ENCODE measurements at regions not wholly inside any gene's neighbourhood (a gene's known extent, or its start where the extent isn't known, plus 50 kb on each side); places are given as distances from the start of the nearest gene placed in this dataset.

- Histone ChIP-seq H3K4me3 (no peak overlapping the region), H3K9me3 (no peaks in the 10 kb centered on the region), H3K4me1 (ENCODE audit: low read depth) (no peaks in the 10 kb centered on the region), H3K36me3 (ENCODE audit: low read depth) (no peaks in the 10 kb centered on the region)
- intact Hi-C loops (cut with DNase I, micrococcal nuclease), result no loop called here
- DNase-seq (no peak), ATAC-seq (no peak)
- TF ChIP-seq, protein P1, sequence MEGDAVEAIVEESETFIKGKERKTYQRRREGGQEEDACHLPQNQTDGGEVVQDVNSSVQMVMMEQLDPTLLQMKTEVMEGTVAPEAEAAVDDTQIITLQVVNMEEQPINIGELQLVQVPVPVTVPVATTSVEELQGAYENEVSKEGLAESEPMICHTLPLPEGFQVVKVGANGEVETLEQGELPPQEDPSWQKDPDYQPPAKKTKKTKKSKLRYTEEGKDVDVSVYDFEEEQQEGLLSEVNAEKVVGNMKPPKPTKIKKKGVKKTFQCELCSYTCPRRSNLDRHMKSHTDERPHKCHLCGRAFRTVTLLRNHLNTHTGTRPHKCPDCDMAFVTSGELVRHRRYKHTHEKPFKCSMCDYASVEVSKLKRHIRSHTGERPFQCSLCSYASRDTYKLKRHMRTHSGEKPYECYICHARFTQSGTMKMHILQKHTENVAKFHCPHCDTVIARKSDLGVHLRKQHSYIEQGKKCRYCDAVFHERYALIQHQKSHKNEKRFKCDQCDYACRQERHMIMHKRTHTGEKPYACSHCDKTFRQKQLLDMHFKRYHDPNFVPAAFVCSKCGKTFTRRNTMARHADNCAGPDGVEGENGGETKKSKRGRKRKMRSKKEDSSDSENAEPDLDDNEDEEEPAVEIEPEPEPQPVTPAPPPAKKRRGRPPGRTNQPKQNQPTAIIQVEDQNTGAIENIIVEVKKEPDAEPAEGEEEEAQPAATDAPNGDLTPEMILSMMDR (IDR thresholded peaks at IDR 0.05), result no peak
Observed at GRCh38 chr1:38781872-38782617, 77.5 kb downstream of the RRAGC start.

DNA sequence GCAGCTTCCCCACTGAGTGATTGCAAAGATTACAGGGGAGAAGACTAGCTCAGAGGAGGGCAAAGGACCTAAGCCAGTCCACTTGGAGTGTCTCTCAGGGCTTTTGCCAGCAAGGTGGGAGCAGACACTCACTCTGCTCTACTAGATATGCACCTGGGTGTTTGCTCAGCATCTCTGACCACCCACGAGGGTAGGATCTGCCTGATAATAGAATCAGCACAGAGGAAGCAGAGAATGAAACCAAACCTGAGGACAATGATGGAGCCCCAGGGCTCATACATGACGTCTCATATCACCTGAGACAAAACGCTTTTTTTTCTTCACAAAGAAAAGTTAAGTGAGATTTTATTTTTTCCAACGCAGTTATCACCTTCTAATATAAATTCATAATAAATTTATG, 79.4 kb downstream of the RRAGC start:
- intact Hi-C loops (cut with DNase I, micrococcal nuclease), result no loop called here

DNA sequence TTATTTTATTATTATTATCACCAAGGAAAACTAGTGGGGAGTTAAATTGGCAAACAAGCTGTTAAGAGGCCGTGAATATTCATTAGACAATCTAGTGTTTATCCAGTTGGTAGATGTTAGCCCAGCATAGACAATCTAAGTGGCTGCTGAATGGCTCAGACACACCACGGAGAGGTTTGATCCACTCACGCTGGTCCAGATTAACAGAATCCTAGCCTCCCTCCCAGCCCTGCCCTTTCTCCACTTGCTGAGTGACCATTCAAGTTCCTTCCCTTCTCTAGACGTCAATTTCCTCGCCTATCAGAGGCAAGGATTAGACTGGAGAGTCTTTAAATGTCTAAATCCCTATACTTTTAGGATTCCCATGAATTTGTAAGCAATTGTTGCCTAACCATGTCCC, 80.1 kb downstream of the RRAGC start:
- DNase-seq, result no peak
- Histone ChIP-seq H3K4me1 (ENCODE audit: low read depth) (no peaks in the 10 kb centered on the region), H3K9me3 (no peaks in the 10 kb centered on the region), H3K36me3 (ENCODE audit: low read depth) (no peaks in the 10 kb centered on the region), H3K4me3 (no peak overlapping the region)
- ATAC-seq, result no peak
- intact Hi-C loops (cut with DNase I, micrococcal nuclease), result no loop called here
- TF ChIP-seq, protein P1 (IDR thresholded peaks at IDR 0.05), result no peak

More for the DNA sequence above, 79.4 kb downstream of the RRAGC start:
- TF ChIP-seq, protein P1 (IDR thresholded peaks at IDR 0.05), result no peak
- Histone ChIP-seq H3K4me3 (no peak overlapping the region), H3K9me3 (no peaks in the 10 kb centered on the region), H3K36me3 (ENCODE audit: low read depth) (no peaks in the 10 kb centered on the region), H3K4me1 (ENCODE audit: low read depth) (no peaks in the 10 kb centered on the region)
- ATAC-seq (no peak), DNase-seq (no peak)

DNA sequence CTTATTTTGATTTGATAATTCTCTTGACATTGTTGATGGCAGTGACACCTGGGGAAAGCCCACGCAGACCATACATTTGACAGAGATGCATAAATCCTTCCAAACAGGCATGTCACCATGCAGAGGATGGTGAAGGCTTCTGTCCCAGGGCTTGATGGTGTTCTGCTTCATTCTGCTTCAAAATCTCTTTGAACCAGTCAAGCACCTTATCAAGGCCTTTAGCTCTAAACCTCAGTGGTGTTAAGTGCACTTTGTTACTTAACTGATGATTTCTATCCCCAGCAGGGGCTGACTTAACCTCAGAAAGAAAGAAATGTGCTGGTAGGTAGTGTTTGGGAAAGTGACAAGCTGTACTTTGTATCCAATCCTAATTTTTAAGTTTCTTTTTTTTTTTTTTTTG, 81.1 kb downstream of the RRAGC start:
- intact Hi-C loops (cut with DNase I, micrococcal nuclease), result no loop called here
- no peak overlapping the region for H3K4me3 ChIP-seq
- DNase-seq (no peak), ATAC-seq (no peak)
- H3K36me3 ChIP-seq (ENCODE audit: low read depth), result no peaks in the 10 kb centered on the region
- TF ChIP-seq, protein P1 (IDR thresholded peaks at IDR 0.05), result no peak
- H3K9me3 ChIP-seq, result no peaks in the 10 kb centered on the region
- H3K4me1 ChIP-seq (ENCODE audit: low read depth), result no peaks in the 10 kb centered on the region

DNA sequence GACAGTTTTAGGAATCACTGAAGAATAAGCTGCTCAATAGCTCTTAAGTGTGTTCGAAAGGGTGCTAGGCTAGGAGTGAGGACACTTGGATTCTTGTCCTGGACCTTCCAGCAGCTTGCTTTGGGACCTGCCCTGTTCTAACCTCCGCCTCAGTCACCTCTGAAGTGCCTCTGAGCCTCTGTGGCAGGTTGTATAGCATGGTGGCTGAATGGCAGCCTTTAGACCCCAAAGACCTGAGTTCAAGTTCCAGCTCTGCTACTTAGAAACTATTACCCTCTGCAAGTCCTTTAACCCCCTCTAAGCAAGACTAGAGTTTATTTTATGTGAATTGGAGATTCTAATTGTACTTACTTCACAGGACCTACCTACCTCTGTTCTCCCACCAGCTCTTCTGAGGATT, 81.5 kb downstream of the RRAGC start:
- Histone ChIP-seq H3K36me3 (ENCODE audit: low read depth) (no peaks in the 10 kb centered on the region), H3K4me3 (no peak overlapping the region), H3K4me1 (ENCODE audit: low read depth) (no peaks in the 10 kb centered on the region), H3K9me3 (no peaks in the 10 kb centered on the region)
- DNase-seq, result no peak
- intact Hi-C loops (cut with DNase I, micrococcal nuclease), result no loop called here
- TF ChIP-seq, protein P1 (IDR thresholded peaks at IDR 0.05), result no peak
- no peak for ATAC-seq

Data from mucosa of descending colon (tissue), 3 donors.